ENCODE measurements at regions not wholly inside any gene's neighbourhood (a gene's known extent, or its start where the extent isn't known, plus 50 kb on each side); places are given as distances from the start of the nearest gene placed in this dataset.

DNA sequence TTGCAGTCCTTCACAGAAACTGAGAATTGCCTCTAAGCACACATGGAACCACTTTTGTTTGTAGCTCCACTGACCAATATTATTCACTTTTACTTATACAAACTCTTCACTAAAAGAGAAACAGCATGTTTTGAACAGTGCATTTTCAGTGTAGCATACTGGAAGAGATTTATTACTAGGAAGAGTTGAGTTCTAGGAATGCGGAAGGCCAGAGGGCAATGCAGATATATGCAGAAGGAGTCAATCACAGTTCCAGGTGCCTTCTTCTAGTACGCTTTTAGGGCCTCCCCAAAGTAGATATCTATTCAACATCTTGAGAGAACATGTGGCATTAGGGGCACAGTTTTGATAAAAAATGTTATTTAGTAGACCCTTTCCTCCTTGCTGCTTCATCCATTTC lies 1654.0 kb upstream of the ZEB2 start:
- no peak for DNase-seq (ENCODE audit: low read depth in 2 of 2)

DNA sequence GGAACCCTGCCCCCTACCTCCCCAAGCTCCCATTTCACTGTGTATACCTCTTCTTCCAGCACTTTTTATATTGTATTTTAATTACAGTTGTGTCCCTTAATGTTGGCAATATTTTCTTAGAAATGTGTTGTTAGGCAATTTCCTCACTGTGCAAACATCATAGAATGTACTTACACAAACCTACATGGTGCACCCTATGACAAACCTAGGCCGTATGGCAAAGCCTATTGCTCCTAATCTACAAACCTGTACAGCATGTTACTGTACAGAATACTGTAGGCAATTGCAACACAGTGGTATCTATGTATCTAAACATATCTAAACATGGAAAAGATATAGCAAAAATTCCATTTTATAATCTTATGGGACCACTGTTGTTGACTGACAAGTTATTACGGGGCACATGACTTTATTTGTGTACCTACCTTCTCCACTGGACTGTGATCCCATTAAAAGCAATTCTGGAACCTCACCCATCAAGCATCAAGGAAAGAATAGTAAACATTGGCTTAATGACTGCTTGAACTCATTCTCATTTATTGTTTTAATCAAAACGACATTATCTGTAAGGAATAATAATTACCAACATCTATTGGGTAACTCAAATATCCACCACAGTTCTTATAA lies 1641.5 kb upstream of the ZEB2 start:
- DNase-seq (ENCODE audit: low read depth in 2 of 2), result no peak

DNA sequence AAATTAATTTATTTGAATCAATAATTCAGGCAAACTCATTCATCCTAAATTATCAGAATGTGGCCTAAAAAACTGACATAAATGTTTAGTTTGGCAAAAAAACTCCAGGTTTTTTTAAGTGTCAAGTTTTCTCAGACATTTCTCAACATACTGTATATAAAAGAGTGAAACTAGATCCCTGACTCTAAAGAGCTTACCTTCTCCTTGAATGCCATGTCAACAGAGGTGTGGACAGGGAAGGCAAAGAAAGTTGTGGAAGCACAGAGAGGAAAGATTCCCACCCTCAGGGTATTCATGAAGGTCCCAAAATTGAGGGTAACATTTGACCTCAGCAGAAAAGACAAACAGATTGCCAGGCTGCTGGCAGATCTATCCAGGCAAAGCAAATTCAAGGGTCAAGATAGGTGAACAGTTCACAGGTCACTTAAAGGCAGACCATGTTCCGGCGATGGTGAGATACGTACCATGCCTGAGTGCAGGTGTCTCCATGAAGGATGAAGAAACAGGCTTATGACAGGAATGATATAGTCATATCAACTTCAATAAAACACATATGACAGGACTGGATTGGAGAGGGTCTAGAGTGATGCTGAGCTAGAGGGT lies 1638.3 kb upstream of the ZEB2 start:
- no peak for DNase-seq (ENCODE audit: low read depth in 2 of 2)

DNA sequence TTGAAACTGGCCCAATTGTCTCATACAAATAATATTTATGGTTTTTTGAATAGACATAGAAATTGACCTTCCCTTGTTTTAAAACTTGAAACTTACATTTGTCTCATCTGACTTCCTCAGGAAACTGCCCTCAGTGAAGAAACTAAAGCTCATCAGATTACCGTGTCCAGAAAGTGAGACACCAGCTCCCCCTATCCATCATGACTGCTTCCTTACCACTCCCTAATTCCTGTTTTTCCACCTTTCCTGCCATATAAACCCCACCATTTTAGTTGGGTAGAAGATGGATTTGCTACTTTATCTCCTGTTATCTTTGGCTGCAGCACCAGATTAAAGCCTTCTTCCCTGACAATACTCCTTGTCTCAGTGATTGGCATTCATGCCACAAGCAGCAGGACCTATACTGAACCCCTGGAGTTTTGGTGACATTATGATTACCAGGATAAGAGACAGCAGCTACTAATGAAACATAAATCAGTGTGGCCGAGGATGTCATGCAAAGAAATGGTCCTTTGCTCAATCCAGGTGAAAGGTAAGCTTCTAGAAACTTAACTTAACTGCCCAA lies 1627.6 kb upstream of the ZEB2 start:
- no peak for DNase-seq (ENCODE audit: low read depth in 2 of 2)

DNA sequence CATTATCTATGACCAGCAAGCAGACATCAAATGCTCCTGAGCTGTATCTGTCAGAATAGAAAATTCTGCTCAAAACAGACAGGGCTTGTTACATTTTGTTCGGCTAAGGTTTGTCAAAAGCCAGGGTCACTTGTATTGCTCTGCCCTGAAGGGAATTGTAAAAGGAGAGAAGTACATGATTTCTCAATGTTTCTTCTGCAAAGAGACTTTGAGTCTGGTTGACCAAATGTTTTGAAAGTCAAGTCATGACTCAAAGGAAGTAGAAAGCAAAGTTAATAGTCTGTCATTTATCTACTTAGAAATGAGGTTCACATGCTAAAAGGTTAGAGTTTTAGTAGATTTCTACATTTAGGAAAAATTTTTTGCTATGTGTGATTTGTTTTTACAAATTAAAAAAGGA lies 1624.1 kb upstream of the ZEB2 start:
- DNase-seq (ENCODE audit: low read depth in 2 of 2), result no peak

DNA sequence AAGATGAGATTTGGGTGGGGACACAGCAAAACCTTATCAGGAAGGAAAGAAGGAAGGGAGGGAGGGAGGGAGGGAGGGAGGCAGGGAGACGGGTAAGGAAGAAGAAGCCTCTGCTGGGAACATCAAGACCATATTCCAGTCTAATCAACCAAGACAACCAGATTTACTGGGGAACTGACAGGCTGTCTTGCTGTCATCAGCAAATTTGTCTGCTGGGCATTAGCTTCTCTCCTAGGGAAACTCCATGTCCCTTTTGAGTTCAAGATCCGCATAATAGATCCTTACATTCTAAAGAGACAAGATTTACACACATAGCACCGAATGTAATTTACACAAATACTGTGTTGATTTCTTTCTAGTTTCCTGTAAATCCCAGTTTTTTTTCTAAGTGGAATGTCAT lies 1618.9 kb upstream of the ZEB2 start:
- DNase-seq (ENCODE audit: low read depth in 2 of 2), result no peak

DNA sequence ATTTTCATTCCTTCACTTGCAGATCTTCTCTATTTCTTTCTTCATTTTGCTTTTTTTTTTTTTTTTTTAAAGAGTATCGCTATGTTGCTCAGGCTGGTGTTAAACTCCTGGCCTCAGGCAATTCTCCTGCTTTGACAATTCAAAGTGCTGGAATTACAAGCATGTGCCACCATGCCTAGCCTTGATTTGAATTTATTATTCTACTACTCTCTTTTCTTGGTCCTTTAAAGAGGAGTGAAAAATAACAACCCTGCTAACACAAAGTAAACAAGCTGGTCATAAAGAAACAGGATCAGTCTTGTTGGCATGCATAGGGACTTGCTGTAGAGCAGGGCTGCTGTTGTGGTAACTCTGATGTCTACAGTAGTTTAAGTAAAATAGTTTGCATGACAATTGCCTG lies 1615.3 kb upstream of the ZEB2 start:
- no peak for DNase-seq (ENCODE audit: low read depth in 2 of 2)

DNA sequence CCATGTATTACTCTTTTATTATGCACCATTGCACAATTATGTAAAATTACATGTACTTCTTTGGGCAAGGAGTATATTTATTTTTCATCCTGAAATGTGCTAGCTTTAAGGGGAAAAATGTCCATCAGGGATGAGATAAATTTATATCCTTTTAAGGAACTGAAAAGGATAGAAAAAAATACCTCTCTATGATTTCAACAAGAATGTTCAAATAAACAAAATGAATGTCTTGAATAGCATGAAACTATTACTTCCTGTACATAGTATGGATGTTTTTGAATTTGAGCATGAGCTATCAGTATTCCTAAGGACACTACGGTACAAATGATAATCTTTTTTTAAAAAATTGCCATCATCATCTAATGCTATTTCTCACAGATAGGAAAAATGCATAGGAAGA lies 1611.9 kb upstream of the ZEB2 start:
- no peak for DNase-seq (ENCODE audit: low read depth in 2 of 2)

DNA sequence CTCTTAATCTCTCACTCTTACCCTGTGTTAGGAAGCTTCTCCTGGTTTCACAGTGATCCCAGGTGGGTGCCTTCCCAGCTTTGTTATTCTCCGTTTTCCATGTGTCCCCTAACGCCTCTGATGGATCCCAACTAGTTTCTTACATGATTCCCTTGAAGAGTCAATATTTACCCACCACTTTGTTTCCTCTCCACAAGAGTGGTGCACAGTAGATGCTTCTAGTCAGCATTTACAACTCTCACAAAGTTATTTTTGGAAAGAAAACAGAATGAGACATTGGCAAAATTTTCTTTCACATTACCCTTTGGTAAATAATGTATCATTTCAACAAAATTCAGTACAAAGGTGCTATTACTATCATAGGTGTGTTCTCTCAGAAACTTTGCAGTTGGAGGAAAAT lies 1611.1 kb upstream of the ZEB2 start:
- no peak for DNase-seq (ENCODE audit: low read depth in 2 of 2)

DNA sequence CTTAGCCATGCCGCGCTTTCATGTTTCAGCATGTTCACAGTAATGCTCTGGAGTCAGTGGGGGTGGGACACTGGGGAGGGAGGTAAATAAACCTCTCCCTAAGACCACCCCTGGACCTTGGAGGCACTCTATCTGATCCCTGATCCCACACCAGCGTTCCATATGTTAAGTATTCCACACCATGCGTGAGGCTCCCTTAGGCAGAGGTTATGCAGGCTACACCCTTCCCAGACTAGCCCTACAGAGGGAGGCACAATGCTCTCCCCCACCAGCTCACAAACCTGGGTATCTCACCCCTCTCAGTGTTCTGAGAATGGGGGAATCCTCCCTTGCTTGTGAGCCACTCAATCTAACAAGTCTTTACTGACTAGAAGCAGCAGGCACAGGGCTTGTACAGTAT lies 1610.4 kb upstream of the ZEB2 start:
- no peak for DNase-seq (ENCODE audit: low read depth in 2 of 2)

DNA sequence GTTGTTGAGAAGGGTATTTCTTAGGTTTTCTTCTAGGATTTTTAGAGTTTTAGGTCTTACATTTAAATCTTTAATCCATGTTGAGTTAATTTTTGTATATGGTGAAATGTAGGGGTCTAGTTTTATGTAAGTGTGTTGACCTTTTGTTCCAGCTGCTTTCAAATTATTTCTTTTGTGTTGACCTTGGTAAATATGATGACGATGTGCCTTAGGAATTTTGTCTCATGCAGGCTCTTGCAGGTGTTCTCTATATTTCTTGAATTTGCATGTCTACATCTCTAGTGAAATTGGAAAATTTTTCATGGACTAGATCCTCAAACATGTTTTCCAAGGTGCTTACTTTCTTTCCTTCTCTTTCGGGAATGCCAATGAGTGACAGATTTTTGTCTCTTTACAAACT lies 1609.3 kb upstream of the ZEB2 start:
- DNase-seq (ENCODE audit: low read depth in 2 of 2), result no peak

DNA sequence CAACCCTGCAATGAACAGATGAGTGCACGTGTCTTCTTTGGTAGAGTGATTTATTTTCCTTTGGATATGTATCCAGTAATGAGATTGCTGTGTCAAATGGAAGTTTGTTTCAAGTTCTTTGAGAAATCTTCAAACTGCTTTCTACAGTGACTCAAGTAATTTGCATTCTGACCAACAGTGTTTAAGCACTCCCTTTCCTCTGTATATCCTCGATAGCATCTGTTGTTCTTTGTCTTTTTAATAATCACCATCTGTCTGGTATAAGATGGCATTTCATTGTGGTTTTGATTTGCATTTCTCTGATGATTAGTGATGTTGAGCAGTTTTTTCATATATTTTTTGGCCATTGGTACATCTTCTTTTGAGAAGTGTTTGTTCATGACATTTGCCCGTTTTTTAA lies 1608.3 kb upstream of the ZEB2 start:
- no peak for DNase-seq (ENCODE audit: low read depth in 2 of 2)

DNA sequence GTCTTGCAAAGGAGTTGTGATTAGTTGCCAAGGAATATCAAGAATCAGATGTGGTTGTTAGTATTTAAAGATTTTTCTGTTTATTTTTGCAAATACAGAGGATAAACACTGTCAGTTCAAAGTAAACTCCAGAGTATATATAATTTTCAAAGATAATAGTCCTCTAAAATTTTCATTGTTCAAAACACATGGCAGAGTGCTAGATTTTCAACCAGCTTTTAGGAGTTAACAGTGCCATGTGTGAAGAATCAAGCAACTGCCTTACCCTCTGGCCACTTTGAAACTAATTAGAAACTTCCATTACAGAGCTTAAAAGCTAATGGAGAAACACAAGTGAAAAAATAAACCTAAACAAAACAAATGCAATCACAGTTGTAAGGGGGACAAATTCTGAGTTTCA lies 1605.6 kb upstream of the ZEB2 start:
- no peak for DNase-seq (ENCODE audit: low read depth in 2 of 2)

DNA sequence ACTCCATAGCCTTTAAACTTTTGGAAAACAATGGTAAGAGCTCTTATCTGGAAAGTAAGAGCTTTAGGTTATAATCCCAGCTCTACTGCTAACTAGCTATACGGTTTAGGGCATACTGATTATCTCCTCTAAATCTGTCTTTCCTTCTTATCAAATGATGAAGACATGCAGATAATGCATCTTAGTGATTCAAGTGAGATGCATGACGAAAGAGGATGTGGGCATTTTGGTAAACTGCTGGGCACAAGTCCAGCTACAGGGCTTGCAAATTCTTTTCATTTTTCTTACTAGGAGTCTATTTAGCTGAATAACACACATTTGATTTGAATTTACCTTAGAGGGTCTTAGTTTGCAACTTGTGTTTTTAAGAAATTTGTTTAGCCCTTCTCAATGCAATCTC lies 1604.8 kb upstream of the ZEB2 start:
- DNase-seq (ENCODE audit: low read depth in 2 of 2), result no peak

DNA sequence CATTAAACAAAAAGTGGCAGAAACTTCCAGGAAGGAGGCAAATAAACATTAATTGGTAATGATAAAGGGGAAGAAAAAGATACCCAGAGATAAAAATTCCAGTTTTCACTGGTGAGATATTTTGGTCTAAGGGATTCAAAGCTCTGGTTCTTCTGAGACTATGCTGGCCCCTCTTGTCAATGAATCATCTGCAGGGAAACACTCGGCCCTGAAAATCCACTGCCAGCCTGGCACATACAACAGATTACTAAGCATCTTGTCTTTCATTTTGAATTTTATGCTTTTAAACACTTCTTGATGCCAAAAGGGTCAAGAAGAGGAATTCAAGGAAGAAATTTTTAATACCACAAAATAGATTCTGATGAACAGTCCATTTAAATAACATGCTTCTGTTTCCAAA lies 1603.8 kb upstream of the ZEB2 start:
- DNase-seq (ENCODE audit: low read depth in 2 of 2), result no peak

DNA sequence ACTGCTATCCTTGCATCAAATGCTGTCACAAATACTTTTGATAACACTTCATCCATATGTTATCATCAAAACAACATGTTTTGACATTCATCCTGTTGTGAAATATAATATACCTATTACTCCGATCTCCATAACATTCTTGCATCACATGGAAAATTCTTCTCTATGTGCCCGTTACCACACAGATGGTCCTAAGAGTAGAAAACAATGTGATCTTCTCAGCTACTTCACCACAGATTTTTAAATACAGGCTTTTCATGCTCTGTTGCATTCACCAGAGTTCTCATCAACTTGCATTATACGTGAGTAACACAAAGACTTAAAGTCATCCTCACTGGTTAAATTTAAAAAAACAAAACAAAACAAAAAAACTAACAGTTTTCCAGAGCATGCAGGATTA lies 1603.3 kb upstream of the ZEB2 start:
- DNase-seq (ENCODE audit: low read depth in 2 of 2), result no peak

DNA sequence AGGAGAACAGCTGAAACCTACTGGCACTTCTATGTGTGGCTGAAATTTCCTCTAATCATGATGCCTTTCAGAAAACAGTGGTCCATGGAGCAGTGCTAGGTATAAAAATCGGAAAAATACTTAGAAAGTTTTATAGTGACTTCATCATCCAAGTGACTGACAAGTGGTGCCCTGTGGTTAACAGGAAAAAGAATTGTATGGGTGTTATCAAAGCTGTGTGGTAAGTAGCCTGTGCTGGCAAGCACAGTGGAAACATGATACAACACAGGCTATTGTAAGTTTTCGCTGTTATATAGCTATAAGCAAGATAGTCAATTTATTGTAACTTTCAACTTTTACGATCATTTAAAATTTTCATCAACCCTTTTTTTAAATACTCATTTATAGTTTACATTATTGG lies 1599.7 kb upstream of the ZEB2 start:
- DNase-seq (ENCODE audit: low read depth in 2 of 2), result no peak

DNA sequence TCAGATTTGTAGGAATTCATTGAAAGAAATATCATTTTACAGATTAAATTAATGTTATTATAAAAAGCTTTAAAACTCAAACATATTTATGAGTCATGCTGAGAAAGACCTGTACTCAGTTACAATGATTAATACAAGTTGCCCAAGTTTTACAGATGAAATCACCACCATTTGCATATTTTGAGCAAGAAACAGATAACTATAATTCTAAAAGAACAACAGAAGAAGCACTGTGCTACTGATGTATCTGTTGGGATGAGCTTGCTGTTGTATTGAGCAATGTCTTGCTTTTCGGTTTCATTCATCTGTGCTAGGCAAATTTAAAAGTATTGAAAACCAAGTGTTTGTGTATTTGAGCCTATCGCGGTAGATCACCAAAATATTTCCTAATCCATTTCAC lies 1589.1 kb upstream of the ZEB2 start:
- DNase-seq (ENCODE audit: low read depth in 2 of 2), result no peak

DNA sequence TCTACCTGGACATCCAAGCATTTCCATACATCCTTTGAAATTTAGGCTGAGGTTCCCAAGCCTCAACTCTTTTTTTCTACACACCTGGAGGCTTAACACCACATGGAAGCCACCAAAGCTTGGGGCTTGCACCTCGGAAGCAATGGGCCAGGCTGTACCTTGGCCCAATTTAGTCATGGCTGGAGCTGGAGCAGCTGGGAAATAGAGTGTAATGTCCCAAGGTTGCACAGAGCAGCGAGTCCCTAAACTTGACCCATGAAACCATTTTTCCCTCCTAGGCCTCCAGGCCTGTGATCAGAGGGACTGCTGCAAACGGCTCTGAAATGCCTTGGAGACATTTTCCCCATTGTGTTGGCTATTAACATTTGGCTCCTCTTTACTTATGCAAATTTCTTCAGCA lies 1574.3 kb upstream of the ZEB2 start:
- no peak for DNase-seq (ENCODE audit: low read depth in 2 of 2)

DNA sequence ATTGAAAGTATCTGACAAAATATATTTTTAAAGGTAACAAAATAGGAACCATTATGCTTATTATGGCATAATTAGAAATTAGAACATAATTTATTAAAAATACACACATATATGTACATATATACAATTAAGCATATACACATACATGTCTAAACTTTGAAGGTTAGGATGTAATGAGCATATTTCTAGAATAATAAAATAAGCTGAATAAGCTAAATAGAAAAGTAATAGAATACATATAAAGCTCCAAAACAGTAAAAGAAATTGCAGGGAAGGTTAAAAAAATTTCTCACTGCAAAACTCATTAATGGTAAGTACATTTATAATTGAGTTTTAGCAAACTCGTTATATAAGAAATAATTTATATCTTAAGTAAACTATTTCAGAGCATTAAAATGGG lies 1561.5 kb upstream of the ZEB2 start:
- DNase-seq (ENCODE audit: low read depth in 2 of 2), result no peak

DNA sequence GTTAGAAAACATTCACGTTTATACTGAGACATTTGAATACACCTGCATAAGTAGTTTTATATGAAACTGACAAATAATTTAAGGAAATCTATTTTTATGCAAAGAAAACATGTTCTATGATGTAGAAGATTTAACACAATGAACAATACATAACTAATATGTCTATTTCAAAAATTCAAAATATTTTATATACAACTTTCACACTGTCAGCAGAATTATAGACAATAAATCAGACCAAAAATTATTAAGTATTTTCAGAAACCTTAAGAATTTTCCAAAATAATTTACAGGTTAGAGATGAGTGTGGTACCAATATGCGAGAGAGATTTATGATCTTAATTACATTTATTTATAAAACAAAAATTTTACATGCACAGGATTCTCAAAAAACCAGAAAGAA lies 1561.0 kb upstream of the ZEB2 start:
- no peak for DNase-seq (ENCODE audit: low read depth in 2 of 2)

DNA sequence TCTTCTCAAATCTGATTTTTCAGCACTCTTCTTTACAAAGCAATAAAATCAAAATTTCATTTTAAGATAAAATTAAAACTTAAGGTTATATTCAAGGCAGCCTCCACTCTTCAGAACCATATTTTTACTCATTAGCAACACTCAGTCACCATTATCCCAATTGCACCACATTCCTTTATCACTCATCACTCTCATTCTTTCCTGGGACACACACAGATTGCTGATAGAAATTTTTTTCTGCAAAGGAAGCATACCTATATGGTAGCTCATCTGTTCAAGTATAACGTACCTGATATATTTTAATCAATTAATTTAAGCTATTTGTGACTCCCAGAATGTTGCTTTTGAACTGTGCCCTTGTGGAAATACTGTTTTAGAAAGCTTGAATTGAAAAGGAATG lies 1559.3 kb upstream of the ZEB2 start:
- DNase-seq (ENCODE audit: low read depth in 2 of 2), result no peak

DNA sequence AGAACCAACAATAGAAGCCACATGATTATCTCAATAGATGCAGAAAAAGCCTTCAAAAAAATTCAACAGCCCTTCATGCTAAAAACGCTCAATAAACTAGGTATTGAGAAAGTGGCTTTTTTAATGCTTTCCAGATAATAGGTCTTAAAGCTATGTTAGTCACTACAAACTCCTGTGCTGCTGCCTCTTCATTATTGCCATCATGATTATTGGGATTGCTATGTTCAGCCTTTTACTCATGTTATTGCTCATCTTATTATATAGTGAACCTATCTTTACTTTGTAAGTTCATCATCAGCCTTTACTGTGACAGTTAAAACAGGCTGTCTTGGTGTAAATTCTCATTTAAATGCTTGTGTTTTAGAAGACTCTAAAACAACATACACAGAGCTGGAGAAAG lies 1557.2 kb upstream of the ZEB2 start:
- DNase-seq (ENCODE audit: low read depth in 2 of 2), result no peak

DNA sequence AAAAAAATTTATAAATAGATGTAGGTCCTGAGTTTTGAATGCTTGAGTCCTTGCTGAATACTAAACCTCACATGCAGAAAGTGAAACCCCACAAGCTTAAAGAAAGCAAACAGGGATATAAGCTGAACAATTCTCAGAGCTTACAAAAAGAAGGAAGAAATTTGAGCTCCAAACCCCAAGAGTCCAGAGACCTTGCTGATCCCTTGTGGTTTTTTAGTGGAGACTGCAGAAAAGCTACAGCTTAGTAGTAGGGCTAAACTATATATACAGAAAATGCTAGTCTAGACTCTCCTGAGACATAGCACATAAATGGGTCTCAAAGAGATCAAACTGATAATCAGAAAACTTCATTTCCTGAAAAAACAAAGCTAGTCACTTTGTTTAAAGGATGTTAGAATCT lies 1548.1 kb upstream of the ZEB2 start:
- no peak for DNase-seq (ENCODE audit: low read depth in 2 of 2)

Measured in dermis microvascular lymphatic vessel endothelial cell (primary cell).